H1 (cell line): ENCODE measurements at regions not wholly inside any gene's neighbourhood (a gene's known extent, or its start where the extent isn't known, plus 50 kb on each side); places are given as distances from the start of the nearest gene placed in this dataset.

Experiments used
- CTCF ChIA-PET: fragments of 300-600 bp; sonication (Branson Sonifier 250); formaldehyde crosslinking; loops from one replicate; lab custom pipeline; 2021; ENCODE audit not compliant: partially characterized antibody; lab: Charles Lee
- POLR2A ChIA-PET: fragments of 300-600 bp; sonication (Branson Sonifier 250); formaldehyde crosslinking; loops from one replicate; lab custom pipeline; 2021; ENCODE audit warnings: inconsistent platforms; ENCODE audit not compliant: partially characterized antibody; lab: Charles Lee
- DNase-seq, 2 experiments: peaks; one replicate each; pipeline versions ENCODE4 v3.0.0 to v3.0.0-alpha.2; 2010 to 2022; ENCODE audit warnings: low spot score in 2 of 2, low read depth in 1 of 2, mixed read lengths in 1 of 2
- FAIRE-seq: peaks from 2 replicates; lab custom pipeline; 2011; peaks lifted over from hg19 to GRCh38; lab: Jason Lieb, UNC
- H2AFZ ChIP-seq: 2 replicates; pipeline ENCODE4 v1.8.1; 2012; ENCODE audit warnings: low read length, inconsistent platforms
- H2AK5ac ChIP-seq: 2 replicates; pipeline ENCODE4 v1.6.1; 2013; ENCODE audit warnings: low read depth, low read length
- H2BK120ac ChIP-seq: replicated peaks from 2 replicates; pipeline ENCODE3; 2013; ENCODE audit warnings: low read depth, low read length, inconsistent platforms
- H2BK12ac ChIP-seq: 2 replicates; pipeline ENCODE4 v1.6.1; 2013; ENCODE audit warnings: low read depth, low read length
- H2BK15ac ChIP-seq: 2 replicates; pipeline ENCODE4 v1.6.1; 2013; ENCODE audit warnings: low read length
- H2BK20ac ChIP-seq: 2 replicates; pipeline ENCODE4 v1.6.1; 2013; ENCODE audit warnings: low read length
- H2BK5ac ChIP-seq: 2 replicates; pipeline ENCODE4 v1.6.1; 2013; ENCODE audit warnings: low read depth, low read length
- H3K14ac ChIP-seq: 2 replicates; pipeline ENCODE4 v1.6.1; 2013; ENCODE audit warnings: inconsistent platforms; ENCODE audit not compliant: insufficient read length
- H3K18ac ChIP-seq: 2 replicates; pipeline ENCODE4 v1.6.1; 2013; ENCODE audit warnings: low read length; ENCODE audit errors: extremely low read depth
- H3K23ac ChIP-seq: 2 replicates; pipeline ENCODE4 v1.6.1; 2013; ENCODE audit warnings: inconsistent platforms; ENCODE audit not compliant: insufficient read length
- H3K23me2 ChIP-seq: 2 replicates; pipeline ENCODE4 v1.6.1; 2013; ENCODE audit warnings: low read depth, low read length
- H3K27ac ChIP-seq: 2 replicates; pipeline ENCODE4 v1.6.1; 2011; ENCODE audit warnings: low read depth, low read length, inconsistent platforms
- H3K27me3 ChIP-seq, 4 experiments: replicated peaks in 1 of 4; 1 replicate in 1 of 4; 2 replicates in 3 of 4; pipeline versions ENCODE4 v1.6.1 to v1.8.1; 2011 to 2013; ENCODE audit warnings: low read length in 3 of 4, mild to moderate bottlenecking in 3 of 4, inconsistent platforms in 2 of 4, mixed read lengths in 2 of 4, moderate library complexity in 1 of 4; ENCODE audit not compliant: control insufficient read depth in 3 of 4, insufficient read depth in 3 of 4; ENCODE audit errors: extremely low read depth in 1 of 4
- H3K36me3 ChIP-seq, 4 experiments: 2 replicates each; pipeline versions ENCODE4 v1.6.1 to v1.8.1; 2011 to 2013; ENCODE audit warnings: mild to moderate bottlenecking in 4 of 4, low read length in 3 of 4, moderate library complexity in 2 of 4, control low read depth in 1 of 4, inconsistent platforms in 1 of 4; ENCODE audit not compliant: insufficient read depth in 4 of 4, control insufficient read depth in 2 of 4
- H3K4ac ChIP-seq: replicated peaks from 2 replicates; pipeline ENCODE3; 2013; ENCODE audit warnings: low read length, low read depth, mixed read lengths, inconsistent platforms; ENCODE audit not compliant: insufficient read length
- H3K4me1 ChIP-seq, 4 experiments: replicated peaks in 1 of 4; 1 replicate in 1 of 4; 2 replicates in 3 of 4; pipeline versions ENCODE4 v1.6.1 to v1.8.1; 2011 to 2013; ENCODE audit warnings: low read length in 3 of 4, inconsistent platforms in 2 of 4, mixed read lengths in 1 of 4; ENCODE audit not compliant: insufficient read depth in 4 of 4, control insufficient read depth in 3 of 4
- H3K4me2 ChIP-seq, 2 experiments: 2 replicates each; pipeline versions ENCODE4 v1.6.1 to v1.8.1; 2011 to 2013; ENCODE audit warnings: low read depth in 2 of 2, low read length in 2 of 2, control low read depth in 1 of 2, inconsistent platforms in 1 of 2, mild to moderate bottlenecking in 1 of 2; ENCODE audit not compliant: insufficient read depth in 1 of 2
- H3K4me3 ChIP-seq, 4 experiments: fragments of 200-600, 300-600 bp in 1 of 4; sonication (generic), shearing (Covaris generic), sonication (Bioruptor Twin) in 1 of 4; 2 replicates each; pipeline versions ENCODE4 v1.5.1 to v1.8.1; 2011 to 2016; ENCODE audit warnings: low read length in 4 of 4, low read depth in 3 of 4, control low read depth in 2 of 4, inconsistent platforms in 2 of 4, mild to moderate bottlenecking in 2 of 4, mixed read lengths in 1 of 4, moderate library complexity in 1 of 4; ENCODE audit not compliant: insufficient read depth in 2 of 4; ENCODE audit errors: extremely low read depth in 1 of 4
- H3K56ac ChIP-seq: replicated peaks from 2 replicates; pipeline ENCODE3; 2013; ENCODE audit warnings: low read depth, mild to moderate bottlenecking, mixed read lengths, low read length, inconsistent platforms; ENCODE audit not compliant: insufficient read length
- H3K79me1 ChIP-seq: 2 replicates; pipeline ENCODE4 v1.6.1; 2013; ENCODE audit warnings: low read depth, low read length, control low read depth
- H3K79me2 ChIP-seq, 2 experiments: 2 replicates each; pipeline versions ENCODE4 v1.6.1 to v1.8.1; 2012 to 2013; ENCODE audit warnings: low read length in 2 of 2, mild to moderate bottlenecking in 2 of 2, inconsistent platforms in 1 of 2; ENCODE audit not compliant: insufficient read depth in 2 of 2, control insufficient read depth in 1 of 2
- H3K9ac ChIP-seq, 4 experiments: replicated peaks in 1 of 4; 1 replicate in 1 of 4; 2 replicates in 3 of 4; pipeline versions ENCODE4 v1.6.1 to v1.8.1; 2011 to 2013; ENCODE audit warnings: low read depth in 3 of 4, low read length in 3 of 4, control low read depth in 2 of 4, mild to moderate bottlenecking in 2 of 4, moderate library complexity in 2 of 4, inconsistent platforms in 1 of 4; ENCODE audit errors: extremely low read depth in 1 of 4
- H3K9me3 ChIP-seq, 2 experiments: 2 replicates each; pipeline versions ENCODE4 v1.6.1 to v1.8.1; 2012 to 2013; ENCODE audit warnings: mild to moderate bottlenecking in 2 of 2, moderate library complexity in 2 of 2, control low read depth in 1 of 2, inconsistent platforms in 1 of 2, low read depth in 1 of 2, low read length in 1 of 2, mixed read lengths in 1 of 2; ENCODE audit not compliant: insufficient read depth in 2 of 2
- H4K20me1 ChIP-seq, 2 experiments: replicated peaks in 1 of 2; 2 replicates each; pipeline versions ENCODE3 to v1.8.1; 2011 to 2013; ENCODE audit warnings: inconsistent platforms in 2 of 2, low read length in 2 of 2, mild to moderate bottlenecking in 1 of 2; ENCODE audit not compliant: insufficient read depth in 2 of 2, control insufficient read depth in 1 of 2
- H4K5ac ChIP-seq: 2 replicates; pipeline ENCODE4 v1.6.1; 2013; ENCODE audit warnings: low read length, low read depth, mixed read lengths, inconsistent platforms; ENCODE audit not compliant: insufficient read length
- H4K8ac ChIP-seq: 2 replicates; pipeline ENCODE4 v1.8.0; 2013; ENCODE audit warnings: mild to moderate bottlenecking, moderate library complexity, low read length, inconsistent platforms; ENCODE audit not compliant: insufficient read depth; ENCODE audit errors: extremely low read depth
- H4K91ac ChIP-seq: replicated peaks from 2 replicates; pipeline ENCODE3; 2013; ENCODE audit warnings: low read length, mixed read lengths, inconsistent platforms; ENCODE audit not compliant: insufficient read length
- ASH2L ChIP-seq: fragments of 200-600, 300-600 bp; sonication (generic); IDR thresholded peaks from one replicate; pipeline ENCODE4 v1.7.1; 2017; ENCODE audit warnings: low read length
- ATF3 ChIP-seq: IDR thresholded peaks from 2 replicates; pipeline ENCODE4 v1.6.1; 2011; ENCODE audit warnings: low read depth, mild to moderate bottlenecking, low read length; ENCODE audit not compliant: insufficient read depth
- CEBPB ChIP-seq: IDR thresholded peaks from 2 replicates; pipeline ENCODE4 v1.6.1; 2012; ENCODE audit warnings: low read depth, low read length
- CHD1 ChIP-seq: IDR thresholded peaks from 2 replicates; pipeline ENCODE4 v1.6.1; 2012; ENCODE audit warnings: low read depth, low read length, improper control_type of control experiment
- CHD2 ChIP-seq: IDR thresholded peaks from 2 replicates; pipeline ENCODE4 v1.6.1; 2012; ENCODE audit warnings: low read length, improper control_type of control experiment
- KDM5A ChIP-seq: fragments of 200-600 bp; IDR thresholded peaks from 2 replicates; pipeline ENCODE4 v1.7.1; 2012; ENCODE audit warnings: mild to moderate bottlenecking, low read length, inconsistent platforms, mixed read lengths
- MAX ChIP-seq: IDR thresholded peaks from 2 replicates; pipeline ENCODE4 v1.6.1; 2012; ENCODE audit warnings: inconsistent platforms
- RBBP5 ChIP-seq: IDR thresholded peaks from 2 replicates; pipeline ENCODE4 v1.7.1; 2012; ENCODE audit warnings: low read depth, mild to moderate bottlenecking, inconsistent platforms, low read length, moderate library complexity, borderline replicate concordance
- SAP30 ChIP-seq: fragments of 300-600 bp; sonication (generic); IDR thresholded peaks from 2 replicates; pipeline ENCODE4 v1.7.1; 2012; ENCODE audit warnings: low read length, moderate library complexity, mild to moderate bottlenecking, inconsistent platforms; ENCODE audit not compliant: insufficient read depth, insufficient replicate concordance
- SUZ12 ChIP-seq: fragments of 200-600 bp; sonication (generic); IDR thresholded peaks from 2 replicates; pipeline ENCODE4 v1.6.1; 2012; ENCODE audit warnings: mild to moderate bottlenecking, inconsistent platforms, low read length, moderate library complexity, mixed read lengths
- TAF7 ChIP-seq: optimal IDR thresholded peaks from 2 replicates; pipeline ENCODE3; 2011; ENCODE audit warnings: low read depth, mild to moderate bottlenecking, inconsistent platforms, low read length, moderate library complexity, borderline replicate concordance
- TBP ChIP-seq: IDR thresholded peaks from 2 replicates; pipeline ENCODE4 v1.6.1; 2011; ENCODE audit warnings: low read depth, low read length, improper control_type of control experiment
- TCF12 ChIP-seq: IDR thresholded peaks from 2 replicates; pipeline ENCODE4 v1.6.1; 2011; ENCODE audit warnings: low read depth, mild to moderate bottlenecking, low read length
- ZNF274 ChIP-seq: IDR thresholded peaks from 2 replicates; pipeline ENCODE4 v1.7.0; 2012; ENCODE audit warnings: low read length, borderline replicate concordance; ENCODE audit errors: extremely low read depth
- WGBS, 2 experiments: shearing (Covaris generic) in 1 of 2; methylation state at CpG; one replicate each; pipeline versions ENCODE4 v1.1.6 to v1.1.7; 2013 to 2015; ENCODE audit warnings: low lambda C conversion rate in 2 of 2, mixed read lengths in 2 of 2, inconsistent platforms in 1 of 2, low coverage in 1 of 2, missing lambda C conversion rate in 1 of 2; ENCODE audit not compliant: insufficient replicate concordance in 2 of 2, insufficient coverage in 1 of 2, insufficient read length in 1 of 2; ENCODE audit errors: extremely low coverage in 1 of 2, missing lambda C conversion rate in 1 of 2; 5-methylcytosine and 5-hydroxymethylcytosine counted together

- H3K79me1 ChIP-seq = no peaks in the 10 kb centered on the region
- no peak overlapping the region for H3K23ac ChIP-seq
- no peaks in the 10 kb centered on the region for H3K23me2 ChIP-seq
- no peak overlapping the region for H3K4me3 ChIP-seq
- TF ChIP-seq CEBPB (no peak), KDM5A (no peak), RBBP5 (no peak), ZNF274 (no peak), SUZ12 (no peak), ATF3 (no peak), TCF12 (no peak), TAF7 (no peak), ASH2L (no peak), TBP (no peak), CHD1 (no peak), MAX (no peak), SAP30 (no peak), CHD2 (no peak)
- H4K8ac ChIP-seq = no peak overlapping the region
- no peak overlapping the region for H4K91ac ChIP-seq
- no peak overlapping the region for H2BK12ac ChIP-seq
- H2BK15ac ChIP-seq = no peak overlapping the region
- H3K27ac ChIP-seq = no peak overlapping the region
- H3K18ac ChIP-seq = no peak overlapping the region
- no peaks in the 10 kb centered on the region for H3K27me3 ChIP-seq
- no peak overlapping the region for H3K9ac ChIP-seq
- no peak for DNase-seq
- no peak for FAIRE-seq
- H3K4ac ChIP-seq = no peak overlapping the region
- H2BK120ac ChIP-seq = no peak overlapping the region
- H2AK5ac ChIP-seq = no peak overlapping the region
- no peaks in the 10 kb centered on the region for H3K36me3 ChIP-seq
- H4K5ac ChIP-seq = no peak overlapping the region
- 95% methylated on average over 4 of the region's 4 CpGs; no CpG with 5 or more reads in 1 of the 2 experiments for WGBS, 2 experiments
- H3K56ac ChIP-seq = no peak overlapping the region
- ChIA-PET CTCF (interaction anchor here (0.6 to 1.2 kb wide), 2 partner anchors 15 to 44 kb away, joined by 3 to 4 read pairs; no protein-coding TSS in a partner anchor), POLR2A (no interaction called here)
- H2BK5ac ChIP-seq = no peak overlapping the region
- H3K79me2 ChIP-seq = no peaks in the 10 kb centered on the region
- H2BK20ac ChIP-seq = no peak overlapping the region
- no peaks in the 10 kb centered on the region for H4K20me1 ChIP-seq
- H2AFZ ChIP-seq = no peak overlapping the region
- no peak overlapping the region for H3K4me2 ChIP-seq
- H3K14ac ChIP-seq = no peak overlapping the region
- no peaks in the 10 kb centered on the region for H3K4me1 ChIP-seq
- H3K9me3 ChIP-seq = no peaks in the 10 kb centered on the region
These were observed 477.4 kb upstream of the KLF6 start for GRCh38 chr10:4262449-4262848.
